ENCODE measurements at regions not wholly inside any gene's neighbourhood (a gene's known extent, or its start where the extent isn't known, plus 50 kb on each side); places are given as distances from the start of the nearest gene placed in this dataset.

GRCh38 chr11:112320668-112321067 lies 60.0 kb upstream of the PLET1 start:
- TF ChIP-seq POLR2AphosphoS5 (IDR thresholded peaks at IDR 0.05; ENCODE audit: low read depth, low read length) (no peak), CTCF (IDR thresholded peaks at IDR 0.05) (no peak), REST (IDR thresholded peaks at IDR 0.05; ENCODE audit: insufficient read depth in 1 of 2, low read depth in 2 of 2, low read length in 1 of 2) (no peak), SIN3A (IDR thresholded peaks at IDR 0.05; ENCODE audit: borderline replicate concordance, insufficient read depth, low read depth, low read length) (no peak)
